Stimulated activated CD4-positive, alpha-beta T cell treated with anti-CD3 and anti-CD28 coated beads, Interleukin-4, amount 100 ng/mL, for 1 hour (primary cell): ENCODE measurements at regions not wholly inside any gene's neighbourhood (a gene's known extent, or its start where the extent isn't known, plus 50 kb on each side); places are given as distances from the start of the nearest gene placed in this dataset.

ENCODE experiments used
- DNase-seq: peaks from one replicate; pipeline ENCODE4 v3.0.0-alpha.2; 2020

DNA sequence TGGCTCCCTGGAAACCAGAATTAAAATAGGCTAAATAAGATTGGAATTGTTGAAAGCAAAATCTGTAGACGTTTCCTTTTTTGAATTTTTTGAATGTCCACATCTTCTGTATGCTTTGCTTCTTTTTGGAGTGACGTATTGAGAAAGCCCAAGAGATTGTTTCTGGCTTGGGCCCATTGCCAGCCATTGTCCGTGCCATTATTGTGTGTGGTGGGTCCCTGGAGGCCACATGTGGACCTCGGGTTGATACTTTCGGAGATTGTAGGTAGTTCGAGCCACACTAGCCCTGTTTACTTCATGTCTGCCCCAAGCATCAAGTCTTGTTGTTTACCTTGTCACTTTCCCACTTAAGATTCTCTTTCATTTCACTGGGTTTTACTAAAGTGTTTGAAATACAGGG, 106.0 kb downstream of the PALM2AKAP2 start:
- no peak for DNase-seq

DNA sequence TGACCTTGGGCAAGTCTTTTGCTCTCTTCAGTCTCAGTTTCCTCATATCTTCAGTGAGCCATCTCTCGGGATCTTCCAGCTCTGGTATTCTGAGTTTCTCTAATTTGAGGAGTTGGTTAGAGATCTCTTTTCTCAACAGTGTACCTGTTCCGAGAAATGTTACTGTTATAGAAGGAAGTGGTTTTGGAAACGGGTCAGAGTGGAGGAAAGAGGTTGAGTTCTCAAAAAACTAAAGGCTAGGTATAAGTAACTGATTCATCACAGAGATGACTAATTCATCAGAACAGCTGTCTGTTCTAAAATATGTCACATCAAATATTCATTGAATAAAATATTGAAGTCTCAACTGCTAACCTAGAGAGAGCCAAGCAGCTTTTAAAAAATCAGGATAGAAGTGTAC, 106.6 kb downstream of the PALM2AKAP2 start:
- no peak for DNase-seq

DNA sequence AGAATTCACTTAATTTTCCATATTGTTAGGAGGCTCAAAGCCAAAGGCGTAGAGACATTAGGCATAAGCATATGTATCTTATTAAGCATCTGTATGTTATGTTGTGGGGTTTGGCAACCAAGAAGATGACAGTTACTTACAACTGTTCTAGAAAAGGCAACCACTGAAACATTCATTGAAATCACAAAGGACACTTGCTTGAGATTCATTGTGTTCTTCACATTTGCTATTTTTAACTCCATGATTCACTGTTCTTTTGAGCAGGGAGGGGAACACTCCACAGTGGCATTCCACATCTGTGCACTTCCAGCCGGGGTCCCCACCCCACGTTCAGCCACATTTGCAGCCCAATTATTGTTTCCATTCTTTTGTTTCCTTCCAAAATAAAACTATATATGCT, 107.1 kb downstream of the PALM2AKAP2 start:
- no peak for DNase-seq

DNA sequence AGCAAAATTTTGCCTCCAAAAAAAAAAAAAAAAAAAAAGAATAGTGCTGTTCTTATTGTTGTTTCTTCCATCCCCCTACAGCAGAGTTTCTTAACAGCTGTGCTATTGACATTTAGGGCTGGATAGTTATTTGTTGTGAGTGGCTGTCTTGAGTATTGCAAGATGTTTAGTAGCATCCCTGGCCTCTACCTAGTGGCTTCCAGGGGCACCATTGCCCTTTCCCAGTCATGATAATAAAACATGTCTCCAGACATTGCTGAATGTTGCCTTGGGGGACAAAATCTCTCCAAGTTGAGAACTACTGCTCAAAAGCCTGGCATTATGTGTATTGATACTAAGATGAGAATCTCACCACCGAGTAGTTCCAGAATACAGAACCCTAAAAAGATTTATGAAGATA, 108.7 kb downstream of the PALM2AKAP2 start:
- no peak for DNase-seq

DNA sequence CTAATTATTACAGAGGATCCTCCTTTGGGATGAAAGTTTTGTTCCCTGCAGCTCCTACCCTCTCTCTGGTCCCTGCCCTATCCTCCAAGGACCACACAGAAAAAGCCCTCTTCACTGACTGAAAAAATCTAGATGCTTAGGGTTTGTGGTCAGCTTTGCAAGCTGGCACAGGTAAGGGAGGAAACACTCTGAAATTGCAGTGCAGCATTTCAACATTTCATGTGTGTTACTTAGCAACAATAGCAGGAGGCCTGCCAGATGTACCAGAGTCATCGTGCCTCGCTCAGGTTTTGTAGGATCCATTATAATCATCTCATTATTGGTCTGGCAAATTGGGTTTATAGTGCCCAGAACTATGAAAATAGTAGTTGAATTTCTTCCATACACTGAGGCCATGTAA, 109.5 kb downstream of the PALM2AKAP2 start:
- no peak for DNase-seq

DNA sequence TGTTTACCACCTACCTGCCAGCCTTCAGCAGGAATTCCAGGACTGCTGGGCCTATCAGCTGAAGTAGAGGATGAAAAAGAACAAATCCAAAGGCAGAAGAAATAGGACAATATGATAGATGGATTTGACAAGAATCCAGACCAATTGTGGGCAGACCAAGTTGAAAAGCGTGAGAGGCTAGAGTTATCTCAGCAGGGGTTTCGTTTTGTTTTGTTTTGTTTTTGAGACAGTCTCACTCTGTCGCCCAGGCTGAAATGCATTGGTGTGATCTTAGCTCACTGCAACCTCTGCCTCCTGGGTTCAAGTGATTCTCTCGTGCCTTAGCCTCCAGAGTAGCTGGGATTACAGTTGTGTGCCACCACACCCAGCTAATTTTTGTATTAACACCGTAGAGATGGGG, 113.2 kb downstream of the PALM2AKAP2 start:
- DNase-seq: no peak

DNA sequence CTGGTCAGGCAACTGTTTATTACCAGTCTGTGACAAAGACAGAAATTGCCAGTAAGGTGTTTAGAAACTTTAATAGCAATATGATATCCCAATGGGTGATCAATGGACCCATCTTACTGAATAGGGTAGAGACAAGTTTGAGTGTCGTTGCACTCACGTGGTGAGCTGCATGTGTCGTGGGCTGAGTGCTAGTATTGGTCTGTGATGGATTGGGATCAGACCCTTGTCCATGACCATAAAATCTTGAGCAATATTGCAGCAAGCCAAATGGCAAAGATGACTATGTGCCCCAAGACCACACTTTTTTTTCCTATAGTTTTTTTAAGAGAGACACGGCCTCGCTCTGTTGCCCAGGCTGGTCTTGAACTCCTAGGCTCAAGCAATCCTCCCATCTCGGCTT, 114.5 kb downstream of the PALM2AKAP2 start:
- no peak for DNase-seq

DNA sequence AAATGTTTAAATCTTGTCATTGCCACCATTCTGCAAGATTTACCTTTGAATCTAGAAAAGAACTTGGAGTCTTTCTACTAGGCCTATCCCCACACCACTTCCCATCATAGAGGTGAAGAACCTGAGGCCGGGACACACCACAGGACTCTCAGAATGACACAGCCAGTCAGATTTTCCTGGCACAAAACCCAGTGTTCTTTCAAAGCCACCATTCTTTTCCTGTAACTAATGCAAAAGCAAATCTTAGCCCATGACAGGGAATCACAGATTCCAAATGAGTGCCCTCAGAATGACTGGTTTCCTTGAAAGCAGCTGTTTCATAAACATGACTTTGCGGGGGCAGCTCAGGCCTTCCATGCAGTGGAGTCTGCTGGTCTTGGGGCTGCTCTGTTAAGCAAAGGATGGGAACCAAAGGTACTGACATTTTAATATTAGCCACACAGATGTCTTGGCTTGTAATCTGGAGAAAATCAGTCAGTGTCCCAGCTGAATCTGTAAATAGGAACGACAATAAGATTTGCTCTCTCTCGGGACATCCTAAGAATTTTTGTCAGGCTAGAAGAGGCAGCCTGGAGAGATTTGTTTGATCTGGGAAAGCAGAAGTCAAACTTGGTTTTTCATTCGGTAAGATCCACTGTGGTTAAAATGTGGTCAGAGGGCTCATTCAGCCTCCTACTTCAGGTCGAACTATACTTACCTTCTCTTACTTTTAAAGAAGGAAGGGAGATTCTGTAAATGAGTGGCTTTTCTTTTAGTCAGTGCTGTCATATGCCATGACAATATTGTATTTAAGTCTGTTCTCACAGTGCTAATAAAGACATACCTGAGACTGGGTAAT, 115.1 kb downstream of the PALM2AKAP2 start:
- DNase-seq: no peak

DNA sequence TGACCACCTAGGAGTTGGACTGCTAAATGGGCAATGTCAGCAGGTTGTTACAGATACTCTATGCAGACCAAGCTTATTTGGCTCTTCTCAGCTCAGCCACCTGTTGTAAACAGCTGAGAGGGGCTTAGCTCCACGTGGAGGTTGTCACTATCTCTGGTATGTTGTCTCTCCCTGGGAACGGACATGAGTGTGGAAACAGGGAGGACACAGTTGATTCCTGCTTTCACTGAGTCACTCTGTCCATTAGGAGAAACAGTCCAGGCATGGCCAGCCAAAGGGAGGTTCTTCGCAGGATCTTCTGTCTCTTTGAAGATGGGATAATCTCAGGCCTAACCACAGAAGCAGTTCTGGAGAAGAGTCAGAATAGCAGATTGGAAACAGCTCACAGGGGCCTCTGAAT, 121.2 kb downstream of the PALM2AKAP2 start:
- DNase-seq: no peak

DNA sequence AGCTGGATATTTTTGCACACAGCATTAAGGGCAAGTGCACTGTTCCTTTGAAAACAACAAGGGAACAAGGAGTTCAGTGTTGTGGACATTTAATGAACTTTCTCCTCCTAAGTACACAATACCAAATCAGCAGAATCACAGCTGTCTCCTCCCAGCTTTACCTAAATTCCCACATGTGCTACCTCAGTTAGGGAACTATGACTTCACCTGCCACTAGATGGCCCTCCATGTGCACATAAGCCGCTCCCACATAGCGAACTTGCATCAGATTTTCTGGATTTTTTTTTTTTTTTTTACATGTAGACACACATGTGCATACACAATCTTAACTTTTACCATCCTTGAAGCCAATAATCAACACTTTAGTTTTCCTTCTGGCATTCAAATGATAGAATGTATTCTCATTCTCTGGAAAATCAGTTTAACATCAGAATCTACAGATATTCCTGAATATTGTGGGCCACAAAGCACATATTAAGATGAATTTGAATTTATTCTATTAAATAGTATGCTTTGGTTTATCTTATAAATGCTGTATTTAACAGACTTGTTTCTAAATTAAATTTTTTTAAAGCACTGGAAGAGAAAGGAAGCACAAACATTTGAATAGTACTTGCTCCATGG, 123.6 kb downstream of the PALM2AKAP2 start:
- peak; percentile 49 for DNase-seq

DNA sequence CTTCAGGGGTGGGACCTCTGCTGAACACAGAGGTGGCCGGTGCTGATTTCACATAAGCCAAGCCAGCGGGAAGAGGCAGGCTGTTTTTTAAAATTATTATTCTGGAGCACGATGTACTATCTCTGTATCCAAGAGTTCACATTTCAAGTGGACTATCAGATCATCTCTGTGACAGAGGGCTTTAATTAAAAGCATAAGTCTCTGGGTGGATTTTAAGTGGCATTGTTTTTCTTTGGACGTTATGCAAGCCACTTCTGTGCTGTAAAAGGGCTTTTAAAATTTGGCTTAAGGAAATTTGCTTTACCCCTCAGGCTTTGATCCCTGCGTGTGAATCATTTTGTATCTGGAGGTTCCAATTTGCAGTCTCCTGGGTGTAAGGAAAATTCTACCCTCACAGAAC, 124.7 kb downstream of the PALM2AKAP2 start:
- no peak for DNase-seq

DNA sequence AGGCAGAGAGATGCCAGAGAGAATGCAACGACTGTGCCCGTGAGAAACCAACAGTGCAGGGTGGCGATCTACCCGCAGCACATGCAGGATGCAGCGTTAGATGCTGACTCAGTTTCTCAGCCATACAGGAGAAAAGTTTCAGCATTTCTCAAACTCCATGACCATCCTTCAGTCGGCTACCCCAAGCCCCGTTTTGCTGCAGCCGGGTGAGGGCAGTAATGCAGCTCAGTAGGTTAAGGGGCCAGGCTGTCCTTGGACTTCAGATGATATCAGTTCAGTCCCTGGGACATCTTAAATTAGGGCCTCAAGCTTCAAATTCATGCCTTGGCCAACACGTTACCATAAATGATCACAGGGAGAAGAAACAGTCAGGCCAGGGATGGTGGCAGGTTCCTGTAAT, 125.5 kb downstream of the PALM2AKAP2 start:
- no peak for DNase-seq

DNA sequence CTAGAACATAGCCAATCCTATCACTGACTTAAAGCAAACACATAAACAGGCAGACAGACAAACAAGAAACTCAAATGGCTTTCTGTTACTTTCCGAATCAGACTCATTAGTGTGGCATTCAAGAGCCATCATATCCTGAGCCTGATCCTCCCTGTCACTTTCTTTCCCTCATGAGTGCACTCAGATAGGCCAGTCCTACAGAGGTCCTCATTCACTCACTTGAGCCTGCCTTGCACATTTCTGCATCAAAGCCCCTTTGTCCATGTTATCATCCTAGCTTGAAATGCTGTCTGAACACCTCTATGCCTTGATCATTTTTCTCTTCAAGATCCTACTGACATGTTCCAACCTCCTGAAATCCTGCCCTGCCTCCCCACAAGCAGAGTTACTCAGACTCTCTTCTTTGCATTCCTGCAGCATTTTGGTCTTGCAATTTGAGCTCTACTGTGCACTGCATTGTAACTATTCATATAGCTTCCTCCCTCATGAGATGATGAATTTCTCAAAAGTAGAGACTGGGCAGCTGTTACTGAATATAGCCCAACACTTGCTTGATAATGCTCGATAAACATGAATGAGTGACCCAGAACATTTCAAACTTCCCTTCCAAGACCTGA, 126.9 kb downstream of the PALM2AKAP2 start:
- no peak for DNase-seq

DNA sequence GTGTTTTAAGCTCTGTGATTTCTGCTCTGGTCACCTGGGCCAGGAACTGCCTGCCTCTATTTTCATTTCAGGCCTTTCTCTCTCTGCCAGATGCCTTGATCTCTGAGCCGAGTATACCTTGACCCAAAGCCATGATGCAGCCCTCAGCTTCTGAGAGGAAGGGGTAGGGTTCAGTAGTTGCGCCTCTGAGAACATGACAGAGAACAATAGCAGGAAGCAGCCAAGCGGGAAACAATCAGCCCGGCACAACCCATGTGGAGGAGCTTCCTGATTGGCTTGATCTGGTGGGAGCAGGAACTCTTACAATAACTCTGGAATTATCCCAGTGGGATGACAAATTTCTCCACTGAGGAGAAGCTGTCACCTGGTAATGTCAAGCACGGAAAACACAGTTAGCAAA, 127.4 kb downstream of the PALM2AKAP2 start:
- DNase-seq: no peak

DNA sequence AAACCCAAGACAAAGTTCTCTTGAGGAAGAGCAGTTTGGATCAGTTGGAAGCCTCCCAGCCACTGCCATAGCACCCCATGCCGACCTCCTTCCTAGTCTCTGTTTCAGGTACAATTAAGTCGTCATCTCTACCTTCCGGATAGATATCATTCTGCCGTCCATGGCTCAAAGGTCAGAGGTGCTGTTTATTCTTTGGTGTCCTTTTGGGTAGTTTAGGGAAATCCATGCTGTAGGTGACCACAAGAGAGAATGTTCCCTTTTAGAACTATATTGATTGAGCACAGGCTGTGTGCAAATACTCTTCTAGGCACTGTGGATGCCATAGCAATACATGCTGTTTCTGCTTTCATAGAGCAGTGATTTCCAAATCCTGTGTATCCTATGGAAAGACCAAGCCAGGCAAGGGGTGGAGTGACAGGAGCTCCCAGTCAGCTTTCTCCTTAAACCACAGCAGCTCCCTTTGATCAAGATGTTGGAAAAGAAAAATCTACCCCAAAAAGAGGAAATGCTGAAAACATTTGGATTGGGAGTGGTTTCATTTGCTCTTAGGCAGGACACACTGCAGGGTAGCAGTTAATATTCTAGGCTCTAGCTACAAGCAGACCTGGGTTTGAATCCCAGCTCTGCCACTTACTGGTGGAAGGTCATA, 127.9 kb downstream of the PALM2AKAP2 start:
- DNase-seq: no peak

DNA sequence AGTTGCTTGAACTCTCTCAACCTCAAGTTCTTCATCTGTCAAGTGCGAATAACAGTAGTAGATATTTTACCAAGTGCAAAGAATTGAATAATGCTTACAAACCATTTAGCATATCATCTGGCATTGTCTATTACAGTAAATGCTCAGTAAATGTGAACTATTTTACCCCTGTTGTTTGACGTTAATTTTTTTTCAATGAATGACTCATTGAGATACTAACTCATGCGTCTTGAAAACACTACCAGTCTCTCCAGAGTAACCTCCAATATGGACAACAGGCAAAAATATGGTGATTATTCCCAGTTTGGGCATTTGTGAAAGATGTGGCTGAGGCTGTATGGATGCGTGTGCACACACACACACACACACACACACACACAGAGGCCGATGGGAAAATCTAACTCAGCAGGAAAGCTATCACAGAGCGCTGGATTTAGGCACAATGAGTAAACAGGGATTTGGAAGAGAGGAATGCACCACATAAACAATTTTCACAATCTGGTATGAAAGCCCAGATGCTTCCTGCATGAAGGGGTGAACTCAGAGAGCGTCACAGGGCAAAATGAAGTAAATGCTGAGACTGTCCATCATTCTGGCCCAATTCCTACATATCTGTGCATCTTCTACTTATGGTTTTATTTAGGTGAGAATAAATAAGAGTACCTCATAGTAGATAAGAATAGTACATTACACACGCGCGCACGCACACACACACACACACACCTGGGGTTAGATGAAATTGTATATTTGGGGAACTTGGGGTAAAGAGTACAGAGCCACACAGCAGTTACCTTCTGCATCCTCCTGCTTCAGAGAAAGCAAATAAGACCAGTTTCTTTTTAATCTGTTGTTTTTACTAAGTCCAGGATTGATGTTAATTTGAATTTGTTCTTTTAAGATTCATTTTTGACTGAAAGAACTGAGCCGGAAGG, 128.7 kb downstream of the PALM2AKAP2 start:
- DNase-seq: no peak

DNA sequence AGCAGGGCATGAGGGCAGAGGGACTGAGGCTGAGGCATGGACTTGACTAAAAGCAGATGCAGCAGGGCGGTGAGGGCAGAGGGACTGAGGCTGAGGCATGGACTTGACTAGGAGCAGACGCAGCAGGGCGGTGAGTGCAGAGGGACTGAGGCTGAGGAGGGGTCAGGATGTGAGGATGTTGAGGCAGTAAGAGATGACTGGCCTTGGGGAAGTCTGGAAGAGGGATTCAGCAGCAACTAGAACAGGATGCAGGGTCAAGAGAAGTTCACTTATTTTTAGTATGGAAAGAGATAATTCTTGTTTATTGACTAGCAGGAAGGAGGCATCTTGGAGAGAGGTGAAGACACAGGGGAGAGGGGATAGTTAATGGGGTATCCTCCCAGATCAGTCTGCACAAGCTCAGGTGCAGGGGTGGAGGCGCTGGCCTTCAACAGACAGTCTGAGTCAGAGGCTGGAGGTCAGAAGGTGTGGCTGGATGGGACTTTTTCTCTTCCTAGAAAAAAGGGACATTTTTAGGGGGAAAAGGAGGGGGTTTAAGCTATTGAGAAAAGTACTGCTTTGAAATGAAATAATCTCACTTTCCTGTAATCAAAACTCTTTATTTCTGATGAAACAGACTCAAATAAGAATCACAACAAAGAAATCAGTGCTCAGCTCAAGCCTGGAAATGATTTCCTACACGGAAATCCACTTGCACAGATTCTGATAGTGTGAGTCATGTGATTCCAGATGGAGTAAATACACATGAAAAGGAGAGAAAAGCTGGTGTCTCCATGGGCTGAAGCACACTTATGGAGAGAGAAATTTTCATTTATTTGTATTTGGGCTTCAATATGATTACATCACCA, 130.9 kb downstream of the PALM2AKAP2 start:
- no peak for DNase-seq

DNA sequence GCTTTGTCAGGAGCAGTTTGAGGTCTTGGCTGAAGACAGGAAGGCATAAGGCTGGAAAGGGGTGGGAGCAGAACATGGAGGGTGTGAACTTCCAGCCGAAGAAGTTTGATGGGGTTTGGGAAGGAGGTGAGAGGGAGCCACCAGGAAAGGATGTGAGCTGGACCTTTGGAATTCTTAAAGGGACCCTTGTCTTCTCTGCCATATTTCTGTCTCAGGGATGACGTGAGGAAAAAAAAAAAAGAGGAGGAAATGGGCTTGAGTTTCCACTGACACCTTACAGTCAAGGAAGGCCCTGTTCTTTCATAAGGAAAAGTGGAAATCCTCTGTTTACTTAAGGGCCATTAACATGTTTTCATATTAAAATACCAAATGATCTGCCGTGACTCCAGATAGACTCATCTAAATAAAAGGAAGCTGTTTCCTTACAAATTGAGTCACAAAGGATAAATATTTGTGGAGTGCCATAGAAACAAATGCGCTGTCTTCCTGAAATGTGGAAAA, 132.1 kb downstream of the PALM2AKAP2 start:
- DNase-seq: no peak

DNA sequence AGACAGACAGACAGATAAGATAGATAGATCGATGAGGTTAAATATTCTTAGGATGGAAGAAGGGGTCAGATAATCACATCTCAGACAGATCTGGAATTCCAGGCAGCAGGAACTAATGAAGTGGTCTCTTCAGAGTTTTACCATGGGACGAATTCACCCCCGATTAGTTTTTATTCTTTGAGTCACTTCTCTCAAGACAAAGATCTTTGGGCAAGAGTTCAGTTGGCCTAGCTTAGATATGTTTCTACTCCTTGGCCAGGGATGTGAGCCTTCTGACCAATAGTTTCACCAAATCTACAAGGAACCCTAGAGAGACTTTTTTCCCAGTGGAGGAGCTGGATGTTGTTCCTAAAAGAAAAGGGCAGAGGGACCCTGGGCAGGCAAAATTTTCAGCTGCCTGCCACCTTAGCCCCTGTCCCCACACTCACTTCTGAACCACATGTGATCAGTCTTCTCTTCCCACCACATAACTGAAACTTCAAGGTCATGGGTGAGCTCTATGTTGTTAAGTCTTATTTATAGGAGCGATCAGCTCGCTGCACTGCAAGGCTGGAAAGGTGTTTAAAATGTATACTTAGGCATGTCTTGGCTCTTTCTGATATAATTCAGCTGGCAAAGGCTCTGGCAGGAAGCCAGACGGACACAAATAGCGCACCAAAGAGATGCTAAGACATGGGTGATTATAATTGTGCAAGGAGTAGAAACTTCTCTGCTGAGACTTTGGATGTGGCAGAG, 132.9 kb downstream of the PALM2AKAP2 start:
- no peak for DNase-seq

DNA sequence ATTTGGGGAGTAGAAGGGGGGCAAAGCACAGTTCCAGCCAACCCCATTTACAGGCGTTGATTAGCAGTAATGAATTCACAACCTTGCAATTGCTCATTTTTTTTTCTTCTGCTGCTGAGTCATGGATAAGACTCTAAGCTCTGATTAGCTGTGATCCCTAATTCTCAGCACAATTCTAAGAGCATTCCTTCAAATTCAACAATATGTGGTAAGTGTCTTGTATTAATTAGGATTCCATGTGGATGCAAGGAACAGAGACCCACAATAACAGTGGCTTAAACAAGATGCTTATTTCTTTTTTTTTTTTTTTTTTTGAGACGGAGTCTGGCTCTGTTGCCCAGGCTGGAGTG, 133.4 kb downstream of the PALM2AKAP2 start:
- no peak for DNase-seq
